ENCODE measurements at regions not wholly inside any gene's neighbourhood (a gene's known extent, or its start where the extent isn't known, plus 50 kb on each side); places are given as distances from the start of the nearest gene placed in this dataset.
"Not testable (repeated sequence)": the region's sequence is repeated elsewhere in the genome, so short reads cannot be mapped to it uniquely, and the experiment has no call there.

DNA sequence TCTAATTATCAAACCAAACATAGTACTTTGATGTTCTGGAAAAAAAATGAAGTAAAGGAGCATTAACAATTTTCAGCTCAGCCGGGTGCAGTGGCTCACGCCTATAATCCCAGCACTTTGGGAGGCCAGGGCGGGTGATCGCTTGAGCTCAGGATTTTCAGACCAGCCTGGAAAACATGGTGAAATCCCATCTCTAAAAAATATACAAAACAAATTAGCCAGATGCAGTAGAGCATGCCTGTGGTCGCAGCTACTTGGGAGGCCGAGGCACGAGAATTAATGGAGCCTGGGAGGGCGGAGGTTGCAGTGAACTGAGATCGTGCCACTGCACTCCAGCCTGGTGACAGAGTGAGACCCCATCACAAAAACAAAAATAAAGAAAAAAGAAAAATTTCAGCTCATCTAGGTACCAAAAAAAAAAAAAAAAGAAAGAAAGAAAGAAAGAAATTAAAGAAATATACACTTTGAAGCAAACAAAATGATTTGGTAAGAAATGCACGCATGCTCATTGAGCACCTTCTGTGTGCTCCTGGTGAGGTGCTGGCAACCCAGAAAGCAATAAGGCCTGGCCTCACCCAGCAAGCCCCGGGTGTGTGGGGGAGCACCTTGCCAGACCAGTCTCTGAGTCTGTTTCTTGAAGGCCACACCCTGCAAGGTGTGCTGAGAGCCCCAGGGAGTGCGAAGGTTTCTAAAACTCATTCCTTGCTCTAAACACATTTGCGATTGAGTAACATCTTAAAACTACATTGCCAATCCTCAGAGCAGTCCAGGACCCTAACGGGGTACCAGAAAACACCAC is 133.5 kb downstream of the TFCP2L1 start:
- DNase-seq, result no peak

DNA sequence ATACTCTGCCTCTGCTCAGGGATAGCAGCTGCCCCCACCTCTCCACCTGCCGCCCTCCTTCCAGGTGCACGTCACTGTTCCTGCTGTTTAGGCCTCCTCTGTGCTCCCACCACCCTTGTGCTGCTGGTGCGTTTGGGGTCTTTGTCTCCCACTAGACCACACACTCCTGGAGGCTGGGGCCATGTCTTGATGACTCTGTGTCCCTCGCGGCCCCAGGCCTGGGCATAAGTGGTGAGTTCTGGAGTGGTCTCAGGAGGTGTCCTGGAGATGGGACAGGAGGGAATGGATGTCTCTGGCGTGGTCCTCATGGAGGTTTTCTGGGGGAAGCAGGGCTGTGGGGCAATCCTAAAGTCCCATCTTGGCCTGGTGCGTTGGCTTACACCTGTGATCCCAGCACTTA is 132.1 kb downstream of the TFCP2L1 start:
- DNase-seq, result no peak

DNA sequence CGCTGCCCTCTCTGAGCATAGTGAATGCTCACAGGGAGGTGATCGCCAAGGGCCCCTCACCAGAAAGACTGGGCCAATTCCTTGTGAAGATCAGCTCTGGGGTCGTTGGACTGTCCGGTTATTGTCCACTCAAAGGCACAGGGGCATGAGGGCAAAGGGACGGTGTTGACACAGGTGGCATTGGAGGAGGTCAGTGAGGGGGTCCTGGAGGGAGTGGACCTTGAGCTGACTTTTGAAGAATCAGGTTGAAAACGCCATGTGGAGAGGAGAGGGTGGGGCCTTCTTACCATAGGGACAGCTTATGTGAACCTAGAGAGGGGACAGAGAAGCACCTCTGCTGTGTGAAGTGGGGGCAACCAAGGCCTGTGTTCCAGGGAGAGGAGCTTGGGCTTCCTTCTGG is 131.5 kb downstream of the TFCP2L1 start:
- DNase-seq, result no peak

DNA sequence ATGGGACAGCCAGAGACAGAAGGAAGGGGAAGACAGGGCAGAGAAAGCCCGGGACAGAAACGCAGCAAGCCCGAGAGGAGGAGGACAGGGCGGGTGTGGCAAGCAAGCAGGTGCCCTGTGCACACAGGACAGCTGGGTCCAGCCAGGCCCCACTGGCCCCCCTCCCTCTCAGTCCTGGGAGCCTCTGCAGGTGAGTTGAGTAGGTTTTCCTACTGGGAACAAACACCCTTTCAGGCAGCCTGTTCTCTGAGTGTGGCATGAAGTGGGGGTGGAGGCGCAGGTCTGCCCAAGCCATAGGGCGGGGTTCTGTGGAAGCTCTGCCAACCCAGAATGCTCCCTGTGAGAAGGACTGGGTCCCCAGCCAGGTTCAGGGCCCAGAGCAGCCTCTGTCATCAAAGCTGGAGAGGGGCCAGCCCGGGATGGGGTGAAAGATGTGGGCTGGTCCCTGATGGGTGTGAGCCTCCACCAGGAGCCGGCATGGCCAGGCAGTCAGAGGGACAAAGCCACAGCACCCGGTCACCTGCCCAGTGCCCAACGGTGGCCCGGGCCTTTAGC is 129.4 kb downstream of the TFCP2L1 start:
- DNase-seq, result no peak

DNA sequence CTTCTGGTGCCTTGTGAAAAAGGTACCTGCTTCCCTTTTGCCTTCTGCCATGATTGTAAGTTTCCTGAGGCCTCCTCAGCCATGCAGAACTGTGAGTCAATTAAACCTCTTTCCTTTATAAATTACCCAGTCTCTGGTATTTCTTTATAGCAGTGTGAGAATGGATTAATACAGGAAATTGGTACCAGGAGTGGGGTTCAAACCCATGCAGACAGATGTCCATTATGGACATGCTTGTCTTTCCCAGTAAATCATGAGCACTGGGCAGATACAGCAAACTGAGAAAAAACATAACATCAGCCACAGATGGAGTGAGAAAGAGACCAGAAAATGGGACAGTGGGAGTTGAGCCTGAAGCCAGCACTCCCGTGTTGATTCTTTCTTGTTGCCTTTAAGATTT is 127.5 kb downstream of the TFCP2L1 start:
- DNase-seq, result not testable (repeated sequence)

DNA sequence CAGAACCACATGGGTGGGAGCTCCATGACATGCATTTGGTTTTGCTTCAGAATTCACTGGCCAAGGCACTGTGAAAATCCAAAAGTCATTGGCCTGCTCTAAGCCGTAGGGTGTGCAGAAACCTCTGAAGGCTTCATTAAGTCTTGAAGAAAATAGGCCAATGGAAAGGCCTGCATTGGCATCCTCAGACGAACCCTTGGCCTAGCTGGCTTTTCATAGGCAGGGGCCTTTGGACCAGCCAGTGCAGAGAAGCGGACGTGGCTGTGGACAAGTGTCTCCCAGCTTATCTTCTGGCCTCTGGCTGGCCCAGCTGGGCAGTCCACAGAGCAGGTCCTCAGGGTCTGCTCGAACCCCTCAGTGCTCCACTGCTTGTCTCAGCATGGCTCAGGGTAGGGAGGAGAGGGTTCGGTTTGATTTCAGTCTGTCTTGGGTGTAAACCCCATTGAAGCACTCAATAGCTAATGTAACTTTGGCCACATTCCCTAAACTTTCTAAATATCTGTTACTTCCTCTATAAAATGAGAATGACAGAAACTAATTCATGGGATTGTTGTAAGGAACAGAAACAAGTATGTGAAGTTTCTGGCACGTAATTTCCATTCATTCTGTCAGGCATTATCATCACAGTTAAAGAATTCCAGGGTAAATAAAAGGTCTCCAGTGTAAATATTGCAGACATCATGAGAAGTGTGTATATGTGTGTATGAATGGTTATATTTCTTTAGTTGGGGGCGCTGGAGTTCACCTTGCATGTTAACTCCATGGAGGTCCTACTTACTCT is 125.5 kb downstream of the TFCP2L1 start:
- DNase-seq, result no peak

DNA sequence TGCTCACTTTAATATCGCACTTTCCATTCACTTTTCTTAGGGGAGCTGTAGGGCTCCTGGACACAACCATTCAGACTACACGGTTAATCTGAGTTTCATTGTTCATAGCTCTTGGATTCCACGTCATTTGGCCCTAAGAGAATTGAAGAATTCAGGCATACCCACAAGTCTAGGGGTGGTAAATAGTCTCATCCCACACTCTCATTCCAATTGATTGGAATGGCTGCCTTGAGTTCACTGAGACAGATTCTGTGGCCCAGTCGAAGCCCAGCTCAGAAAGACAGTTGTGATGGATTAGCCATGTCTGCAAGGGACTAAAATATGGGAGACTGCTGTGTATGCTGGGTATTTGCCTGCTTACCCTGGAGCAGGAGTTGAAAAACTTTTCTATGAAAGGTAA is 124.6 kb downstream of the TFCP2L1 start:
- DNase-seq, result no peak

DNA sequence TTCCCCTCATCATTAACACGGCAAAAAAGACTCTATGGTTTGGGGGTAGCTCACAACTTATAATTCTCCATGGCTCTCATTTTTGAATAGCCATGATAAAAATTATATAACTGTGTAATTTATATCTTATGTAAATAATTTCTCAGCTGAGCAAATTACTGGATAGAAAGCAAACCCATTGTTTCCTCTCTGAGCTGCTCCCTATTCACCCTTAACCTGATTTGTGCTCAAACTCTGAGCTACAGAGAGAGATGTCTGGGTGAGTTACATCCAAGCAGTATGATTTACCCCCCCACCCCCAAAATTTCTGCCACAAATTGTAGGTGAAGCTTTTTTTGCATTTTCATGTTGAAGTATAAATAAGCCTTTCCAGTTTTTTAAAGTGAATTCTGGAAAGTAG is 123.7 kb downstream of the TFCP2L1 start:
- no peak for DNase-seq

DNA sequence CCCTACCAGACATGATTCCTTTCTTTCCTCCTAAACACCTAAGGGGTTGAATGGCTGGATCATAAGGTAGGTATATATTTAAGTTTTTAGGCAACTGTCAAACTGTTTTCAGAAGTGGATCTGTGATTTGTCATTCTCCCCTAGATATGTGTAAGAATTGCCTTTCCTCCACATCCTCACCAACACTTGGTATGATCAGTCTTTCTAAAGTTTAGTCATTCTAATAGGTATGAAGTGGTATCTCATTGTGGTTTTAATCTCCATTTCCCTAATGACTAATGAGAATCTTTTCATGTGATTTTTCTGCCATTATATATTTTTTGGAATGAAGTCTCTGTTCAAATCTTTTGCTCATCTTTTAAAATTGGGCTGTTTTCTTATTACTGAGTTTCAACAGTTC is 122.1 kb downstream of the TFCP2L1 start:
- no peak for DNase-seq

DNA sequence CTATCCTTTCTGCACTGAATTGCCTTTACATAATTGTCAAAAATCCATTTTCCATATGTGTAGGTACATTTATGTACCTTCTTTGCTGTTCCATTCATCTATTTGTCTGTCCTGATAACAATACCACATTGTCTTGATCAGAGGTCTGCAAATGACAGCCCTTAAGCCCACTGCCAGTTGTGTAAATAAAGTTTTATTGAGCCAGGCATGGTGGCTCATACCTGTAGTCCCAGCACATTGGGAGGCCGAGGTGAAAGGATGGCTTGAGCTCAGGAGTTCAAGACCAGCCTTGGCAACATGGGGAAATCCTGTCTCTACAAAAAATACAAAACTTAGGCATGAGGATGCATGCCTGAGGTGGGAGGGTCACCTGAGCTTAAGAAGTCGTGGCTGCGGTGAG is 121.0 kb downstream of the TFCP2L1 start:
- DNase-seq, result no peak

DNA sequence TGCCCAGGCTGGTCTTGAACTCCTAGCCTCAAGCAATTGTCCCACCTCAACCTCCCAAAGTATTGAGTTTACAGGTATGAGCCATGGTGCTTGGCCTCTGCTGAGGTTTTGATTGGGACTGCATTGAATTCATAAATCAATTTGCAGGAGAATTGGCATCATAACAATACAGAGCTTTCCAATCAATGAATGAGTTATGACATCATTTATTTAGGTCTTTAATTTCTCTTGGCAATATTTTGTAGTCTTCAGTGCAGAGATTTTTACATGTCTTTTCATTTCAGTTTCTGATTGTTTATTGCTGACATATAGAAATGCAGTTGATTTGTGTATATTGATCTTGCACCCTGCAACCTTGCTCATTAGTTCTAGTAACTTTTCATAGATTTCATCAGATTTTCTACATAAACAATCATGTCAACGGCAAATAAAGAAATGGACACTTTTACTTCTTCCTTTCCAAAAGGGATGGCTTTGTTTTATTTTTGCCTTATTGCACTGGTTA is 119.9 kb downstream of the TFCP2L1 start:
- DNase-seq, result no peak
